ENCODE measurements at regions not wholly inside any gene's neighbourhood (a gene's known extent, or its start where the extent isn't known, plus 50 kb on each side); places are given as distances from the start of the nearest gene placed in this dataset.

DNA sequence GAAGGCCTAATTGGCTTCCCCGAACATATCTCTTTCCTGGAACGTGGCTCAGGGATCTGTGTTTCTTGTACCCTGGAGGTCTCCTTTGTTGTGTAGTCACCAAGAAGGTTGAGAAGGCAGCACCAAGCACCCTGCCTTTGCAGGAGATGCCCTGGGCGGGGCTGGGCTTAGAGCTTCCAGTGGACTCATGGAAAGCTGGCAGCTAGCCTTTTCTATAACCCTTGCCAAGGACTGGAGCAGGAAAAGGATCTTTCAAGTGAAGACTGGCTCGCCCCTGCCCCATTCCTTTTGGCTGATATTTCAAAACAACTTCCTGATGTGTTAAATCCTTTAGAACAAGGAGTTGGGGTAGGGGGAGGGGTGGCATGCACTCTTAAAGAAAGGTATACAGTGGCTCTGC is 58.9 kb upstream of the EPHA6 start:
- Histone ChIP-seq H3K36me3 (ENCODE audit: control insufficient read depth, insufficient read depth, low read length) (no peaks in the 10 kb centered on the region), H3K9ac (ENCODE audit: low read depth, low read length) (no peak overlapping the region), H3K27me3 (ENCODE audit: control insufficient read depth, insufficient read depth, low read length) (no peaks in the 10 kb centered on the region)

GRCh38 chr3:96756516-96756915 is 57.9 kb upstream of the EPHA6 start:
- no peak overlapping the region for H3K4me3 ChIP-seq (ENCODE audit: low read depth, low read length)
- no peak overlapping the region for H3K27ac ChIP-seq (ENCODE audit: low read depth, low read length)
- no peaks in the 10 kb centered on the region for H3K9me3 ChIP-seq (ENCODE audit: control insufficient read depth, insufficient read depth, low read length)
- H3K36me3 ChIP-seq (ENCODE audit: control insufficient read depth, insufficient read depth, low read length): no peaks in the 10 kb centered on the region
- no peak overlapping the region for H3K9ac ChIP-seq (ENCODE audit: low read depth, low read length)
- no peaks in the 10 kb centered on the region for H3K27me3 ChIP-seq (ENCODE audit: control insufficient read depth, insufficient read depth, low read length)
- H3K4me1 ChIP-seq (ENCODE audit: control insufficient read depth, insufficient read depth, low read length): no peaks in the 10 kb centered on the region

More for the DNA sequence above, 58.9 kb upstream of the EPHA6 start:
- H3K4me3 ChIP-seq (ENCODE audit: low read depth, low read length): no peak overlapping the region
- 0 out of 2 replicates have a peak, but pooled peaks cover 2% of the 10 kb centered on the region for H3K9me3 ChIP-seq (ENCODE audit: control insufficient read depth, insufficient read depth, low read length)
- H3K4me1 ChIP-seq (ENCODE audit: control insufficient read depth, insufficient read depth, low read length): no peaks in the 10 kb centered on the region
- H3K27ac ChIP-seq (ENCODE audit: low read depth, low read length): no peak overlapping the region

DNA sequence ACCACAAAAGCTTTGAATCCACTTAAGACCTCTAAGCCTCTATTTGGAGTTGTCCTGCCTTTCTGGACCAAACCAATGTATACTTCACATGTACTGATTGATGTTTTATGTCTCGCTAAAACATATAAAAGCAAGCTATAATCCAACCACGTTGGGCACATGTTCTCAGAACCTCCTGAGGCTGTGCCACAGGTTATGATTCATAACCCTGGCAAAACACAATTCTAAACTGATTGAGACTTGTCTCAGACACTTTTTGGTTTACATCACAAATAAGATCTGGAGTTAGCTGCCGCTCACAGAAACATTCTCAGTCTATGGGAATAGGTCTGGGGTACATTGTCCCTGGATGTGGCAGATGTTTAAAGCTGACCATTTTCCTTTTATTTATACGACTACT is 53.4 kb upstream of the EPHA6 start:
- H3K9me3 ChIP-seq (ENCODE audit: control insufficient read depth, insufficient read depth, low read length): 0 out of 2 replicates have a peak, but pooled peaks cover 2% of the 10 kb centered on the region
- H3K4me1 ChIP-seq (ENCODE audit: control insufficient read depth, insufficient read depth, low read length): no peaks in the 10 kb centered on the region

More for the DNA sequence above, 53.4 kb upstream of the EPHA6 start:
- H3K36me3 ChIP-seq (ENCODE audit: control insufficient read depth, insufficient read depth, low read length): no peaks in the 10 kb centered on the region
- H3K4me3 ChIP-seq (ENCODE audit: low read depth, low read length): no peak overlapping the region
- H3K27ac ChIP-seq (ENCODE audit: low read depth, low read length): no peak overlapping the region
- no peaks in the 10 kb centered on the region for H3K27me3 ChIP-seq (ENCODE audit: control insufficient read depth, insufficient read depth, low read length)
- H3K9ac ChIP-seq (ENCODE audit: low read depth, low read length): no peak overlapping the region
